ENCODE measurements at regions not wholly inside any gene's neighbourhood (a gene's known extent, or its start where the extent isn't known, plus 50 kb on each side); places are given as distances from the start of the nearest gene placed in this dataset.
"Not testable (repeated sequence)": the region's sequence is repeated elsewhere in the genome, so short reads cannot be mapped to it uniquely, and the experiment has no call there.

DNA sequence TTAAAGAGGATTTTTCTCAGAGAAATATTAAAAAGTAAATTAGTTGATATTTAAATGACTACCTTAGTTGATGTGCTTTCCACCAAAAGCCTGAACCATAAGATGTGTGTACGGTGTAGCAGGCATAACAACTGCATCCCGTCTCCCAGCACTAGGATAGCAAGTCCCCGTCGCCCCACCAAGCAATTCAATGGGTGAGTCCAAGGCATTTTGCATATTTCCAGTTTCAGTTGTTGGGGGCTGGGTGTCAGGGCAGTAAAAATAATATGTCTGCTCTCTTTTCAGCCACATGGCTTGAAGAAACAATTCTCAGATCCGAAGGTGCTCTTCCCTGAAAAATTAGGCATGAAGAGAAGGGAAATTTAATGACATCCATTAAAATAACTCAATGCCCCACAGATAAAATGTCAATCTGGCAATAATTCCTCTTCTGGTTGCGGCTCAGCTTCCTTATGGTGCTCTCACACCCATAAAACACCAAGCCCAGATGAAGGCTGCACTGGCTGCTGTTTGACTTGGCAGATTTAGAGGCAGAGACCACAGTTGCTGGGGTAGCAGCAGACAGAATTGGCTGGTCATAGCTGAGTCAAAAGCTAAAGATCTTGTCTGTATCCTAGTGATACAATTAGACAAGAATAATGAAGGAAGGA is 124.4 kb upstream of the ADCY2 start:
- no peak for TF ChIP-seq CTCF (IDR thresholded peaks at IDR 0.05)
- 67% methylated on average over 6 of the region's 6 CpGs for WGBS
- Histone ChIP-seq H3K27ac (no peak overlapping the region), H3K36me3 (no peaks in the 10 kb centered on the region), H3K4me1 (no peaks in the 10 kb centered on the region), H3K27me3 (no peaks in the 10 kb centered on the region), H3K9me3 (no peaks in the 10 kb centered on the region), H3K4me3 (no peak overlapping the region)
- DNase-seq (ENCODE audit: low spot score in 2 of 2), result no peak

DNA sequence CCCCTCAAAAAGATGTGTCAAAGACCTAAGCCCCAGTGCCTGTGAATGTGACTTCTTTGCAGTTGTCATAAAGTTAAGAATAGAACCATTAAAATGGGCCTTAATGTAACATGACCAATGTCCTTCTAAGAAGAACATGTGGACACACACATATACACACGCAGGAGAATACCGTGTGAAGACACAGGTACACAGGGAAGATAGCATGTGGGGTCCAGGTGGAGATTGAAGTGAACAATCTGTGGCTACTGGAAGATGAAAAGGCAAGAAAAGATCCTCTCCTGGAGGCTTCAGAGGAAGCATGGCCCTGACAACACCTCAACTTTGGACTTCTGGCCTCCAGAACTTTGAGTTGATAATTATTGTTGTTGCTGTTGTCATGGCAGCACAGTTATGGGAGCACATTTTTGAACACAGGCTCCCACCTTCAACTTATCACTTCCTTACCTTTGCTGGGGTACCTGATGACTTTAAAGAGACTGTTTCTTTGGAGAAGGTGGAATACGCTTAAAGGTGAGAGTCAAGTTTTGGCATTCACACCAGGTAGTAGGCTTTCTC is 123.5 kb upstream of the ADCY2 start:
- H3K36me3 ChIP-seq, result no peaks in the 10 kb centered on the region
- no peaks in the 10 kb centered on the region for H3K27me3 ChIP-seq
- no peak overlapping the region for H3K4me3 ChIP-seq
- 93% methylated on average over 3 of the region's 3 CpGs for WGBS
- no peaks in the 10 kb centered on the region for H3K4me1 ChIP-seq
- TF ChIP-seq POLR2AphosphoS5 (IDR thresholded peaks at IDR 0.05), result no peak
- no peak for TF ChIP-seq POLR2A (IDR thresholded peaks at IDR 0.05)
- no peak for TF ChIP-seq CTCF (IDR thresholded peaks at IDR 0.05)
- TF ChIP-seq EP300 (IDR thresholded peaks at IDR 0.05), result no peak
- no peaks in the 10 kb centered on the region for H3K9me3 ChIP-seq
- DNase-seq (ENCODE audit: low spot score in 2 of 2), result no peak
- no peak overlapping the region for H3K27ac ChIP-seq

DNA sequence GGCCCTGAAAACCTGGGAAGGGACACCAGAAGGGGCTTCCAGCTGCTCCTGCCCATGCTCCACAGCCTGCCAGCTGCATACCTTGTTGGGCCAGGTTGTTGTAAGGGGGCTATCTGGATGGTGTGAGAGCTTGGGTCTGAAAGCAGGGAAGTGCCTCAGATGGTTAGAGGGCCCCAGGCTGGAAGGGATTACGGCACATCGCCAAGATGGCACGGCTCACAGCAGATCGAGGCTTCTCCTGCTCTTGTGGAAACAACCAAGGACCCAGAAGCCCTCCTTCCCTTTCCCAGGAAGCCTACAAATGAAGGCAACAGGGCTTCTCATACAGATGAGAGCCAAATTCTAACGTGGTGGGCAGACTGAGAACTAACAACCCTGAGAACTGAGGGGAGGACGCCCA is 121.7 kb upstream of the ADCY2 start:
- H3K27ac ChIP-seq, result no peak overlapping the region
- WGBS, result 85% methylated on average over 6 of the region's 6 CpGs
- DNase-seq (ENCODE audit: low spot score in 2 of 2), result no peak
- H3K4me3 ChIP-seq, result no peak overlapping the region
- no peaks in the 10 kb centered on the region for H3K36me3 ChIP-seq
- TF ChIP-seq CTCF (IDR thresholded peaks at IDR 0.05) (no peak), EP300 (IDR thresholded peaks at IDR 0.05) (no peak), POLR2AphosphoS5 (IDR thresholded peaks at IDR 0.05) (no peak), POLR2A (IDR thresholded peaks at IDR 0.05) (no peak)
- H3K4me1 ChIP-seq, result no peaks in the 10 kb centered on the region
- no peaks in the 10 kb centered on the region for H3K9me3 ChIP-seq
- no peaks in the 10 kb centered on the region for H3K27me3 ChIP-seq

DNA sequence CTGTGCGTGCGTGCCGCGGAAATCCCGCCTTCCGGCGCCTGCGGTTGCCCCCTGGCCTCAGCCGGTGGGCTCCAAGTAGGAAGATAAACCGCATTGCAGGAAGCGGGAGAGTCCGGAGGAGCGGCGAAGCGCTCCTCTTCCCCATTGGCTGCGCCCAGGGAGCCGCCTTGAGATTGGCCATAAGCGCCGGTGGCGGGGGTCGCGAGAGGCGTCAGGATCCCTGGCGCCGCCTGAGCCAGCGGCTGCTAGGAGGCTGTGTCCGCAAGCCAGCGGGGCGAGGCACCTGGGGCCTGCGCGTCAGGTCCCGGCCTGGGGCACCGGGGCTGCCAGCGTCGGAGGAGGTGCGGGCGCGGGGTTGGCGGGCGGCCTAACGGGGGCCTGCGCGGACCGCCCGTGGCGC is 106.3 kb upstream of the ADCY2 start:
- H3K27me3 ChIP-seq; DNase-seq (ENCODE audit: low spot score in 2 of 2); H3K4me3 ChIP-seq; H3K36me3 ChIP-seq; H3K9me3 ChIP-seq; H3K27ac ChIP-seq; H3K4me1 ChIP-seq: not testable (repeated sequence)
- WGBS, result 95% methylated on average over 35 of the region's 46 CpGs

- H3K4me3 ChIP-seq; H3K4me1 ChIP-seq; H3K9me3 ChIP-seq; H3K27me3 ChIP-seq; H3K27ac ChIP-seq; H3K36me3 ChIP-seq; DNase-seq (ENCODE audit: low spot score in 2 of 2): not testable (repeated sequence)
- no CpG with 5 or more reads among the region's 8 CpGs for WGBS
Measured at GRCh38 chr5:7297821-7298220, 98.1 kb upstream of the ADCY2 start.

DNA sequence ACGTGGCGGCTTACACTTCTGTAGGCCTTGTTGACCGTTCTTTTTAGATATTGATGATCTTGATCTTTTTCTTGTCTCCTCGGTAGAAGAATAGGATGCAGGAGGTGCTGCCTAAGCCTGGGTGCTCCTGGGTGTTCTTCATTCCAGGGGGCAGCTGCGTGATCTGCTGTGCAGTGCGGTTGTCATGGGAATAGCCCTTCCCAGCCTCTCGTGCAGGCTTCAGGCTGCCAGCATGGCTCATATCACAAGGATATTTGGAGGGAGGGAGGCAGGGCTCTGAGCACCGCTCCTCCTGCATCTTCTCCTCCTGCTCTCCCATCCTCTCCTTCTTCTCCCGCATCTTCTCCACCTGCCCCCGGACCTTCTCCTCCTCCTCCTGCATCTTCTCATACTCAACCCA is 96.2 kb upstream of the ADCY2 start:
- H3K36me3 ChIP-seq; H3K4me3 ChIP-seq; H3K9me3 ChIP-seq; H3K27ac ChIP-seq; DNase-seq (ENCODE audit: low spot score in 2 of 2); H3K4me1 ChIP-seq; H3K27me3 ChIP-seq: not testable (repeated sequence)
- 92% methylated on average over 10 of the region's 10 CpGs for WGBS

GRCh38 chr5:7305000-7305674 is 90.8 kb upstream of the ADCY2 start:
- H3K36me3 ChIP-seq; H3K4me1 ChIP-seq; DNase-seq (ENCODE audit: low spot score in 2 of 2); H3K9me3 ChIP-seq; H3K27me3 ChIP-seq; H3K27ac ChIP-seq; H3K4me3 ChIP-seq: not testable (repeated sequence)
- WGBS, result 81% methylated on average over 6 of the region's 6 CpGs

DNA sequence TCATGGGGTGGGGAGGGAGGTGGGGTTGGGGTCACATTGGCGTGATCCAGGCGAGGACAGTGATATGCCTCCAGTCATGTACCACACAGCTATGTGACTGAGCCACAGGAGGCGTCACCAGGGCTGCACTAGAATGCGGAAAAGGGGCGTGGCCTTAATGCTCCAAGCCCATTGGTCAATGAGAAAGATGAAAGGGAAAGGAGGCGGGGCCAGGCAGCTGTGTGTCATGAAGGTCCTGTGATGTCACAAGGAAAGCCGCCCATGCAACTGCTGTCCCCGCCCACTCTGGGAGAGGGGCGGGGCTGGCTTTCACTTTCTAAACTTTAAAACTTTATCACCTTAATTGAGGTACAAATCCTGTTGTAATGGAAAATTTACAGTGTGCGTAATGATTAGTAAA is 89.4 kb upstream of the ADCY2 start:
- H3K27ac ChIP-seq; H3K9me3 ChIP-seq; H3K4me1 ChIP-seq; DNase-seq (ENCODE audit: low spot score in 2 of 2); H3K36me3 ChIP-seq; H3K27me3 ChIP-seq; H3K4me3 ChIP-seq: not testable (repeated sequence)
- 94% methylated on average over 10 of the region's 10 CpGs for WGBS

DNA sequence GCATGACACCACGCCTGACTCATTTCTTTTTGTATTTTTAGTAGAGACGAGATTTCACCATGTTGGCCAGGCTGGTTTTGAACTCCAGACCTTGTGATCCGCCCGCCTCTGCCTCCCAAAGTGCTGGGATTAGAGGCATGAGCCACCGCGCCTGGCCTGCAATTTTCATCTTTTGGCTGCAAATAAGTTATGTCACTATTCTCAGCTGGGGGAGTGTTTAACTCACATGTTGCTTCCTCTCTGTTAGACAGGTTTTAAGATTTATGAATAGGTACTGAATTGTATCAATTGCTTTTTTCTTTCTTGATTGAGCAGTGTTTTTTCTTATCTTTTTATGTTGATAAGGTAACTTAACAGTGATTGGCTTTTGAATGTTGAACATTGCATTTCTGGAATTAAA is 88.2 kb upstream of the ADCY2 start:
- not testable (repeated sequence) for H3K4me1 ChIP-seq; DNase-seq (ENCODE audit: low spot score in 2 of 2); H3K9me3 ChIP-seq; H3K27me3 ChIP-seq; H3K4me3 ChIP-seq; H3K27ac ChIP-seq; H3K36me3 ChIP-seq
- WGBS, result 100% methylated on average over 2 of the region's 6 CpGs

GRCh38 chr5:7309715-7310114 is 86.2 kb upstream of the ADCY2 start:
- H3K36me3 ChIP-seq; H3K9me3 ChIP-seq; H3K4me3 ChIP-seq; H3K27me3 ChIP-seq; H3K27ac ChIP-seq; H3K4me1 ChIP-seq; DNase-seq (ENCODE audit: low spot score in 2 of 2): not testable (repeated sequence)
- 37% methylated on average over 6 of the region's 6 CpGs for WGBS

GRCh38 chr5:7310656-7311055 is 85.3 kb upstream of the ADCY2 start:
- H3K27me3 ChIP-seq; H3K27ac ChIP-seq; H3K4me3 ChIP-seq; H3K9me3 ChIP-seq; H3K36me3 ChIP-seq; DNase-seq (ENCODE audit: low spot score in 2 of 2); H3K4me1 ChIP-seq: not testable (repeated sequence)
- WGBS, result 68% methylated on average over 4 of the region's 4 CpGs

All from suprapubic skin (tissue), 4 donors.